T-helper 1 cell treated with Interleukin-12 subunit alpha and Interleukin-12 subunit beta and Interleukin-4 antibody, amounts not matched to agents 30 μg/mL and 1 μg/mL, for 36 hours (primary cell): ENCODE measurements at regions not wholly inside any gene's neighbourhood (a gene's known extent, or its start where the extent isn't known, plus 50 kb on each side); places are given as distances from the start of the nearest gene placed in this dataset.
"Not testable (repeated sequence)": the region's sequence is repeated elsewhere in the genome, so short reads cannot be mapped to it uniquely, and the experiment has no call there.

Experiments
- H3K27ac Mint-ChIP-seq: one replicate; pipeline ENCODE4 v1.8.0; 2021; ENCODE audit warnings: mild to moderate bottlenecking, mixed read lengths
- H3K27me3 Mint-ChIP-seq: one replicate; pipeline ENCODE4 v1.8.0; 2021; ENCODE audit warnings: low read depth, mixed read lengths
- H3K36me3 Mint-ChIP-seq: one replicate; pipeline ENCODE4 v1.8.0; 2021; ENCODE audit warnings: low read depth, mixed read lengths
- H3K4me1 Mint-ChIP-seq: one replicate; pipeline ENCODE4 v1.8.0; 2021; ENCODE audit warnings: low read depth, mixed read lengths
- H3K4me3 Mint-ChIP-seq: one replicate; pipeline ENCODE4 v1.8.0; 2021; ENCODE audit warnings: mild to moderate bottlenecking, moderate library complexity, mixed read lengths
- H3K9me3 Mint-ChIP-seq: one replicate; pipeline ENCODE4 v1.8.0; 2021; ENCODE audit warnings: mixed read lengths

- Mint-ChIP-seq H3K9me3 (peaks cover 12% of the 10 kb centered on the region), H3K36me3 (peaks cover 3% of the 10 kb centered on the region), H3K4me1 (peaks cover 3% of the 10 kb centered on the region)
These were observed 90.6 kb upstream of the PWP1 start for GRCh38 chr12:107594995-107595394.

GRCh38 chr12:107597695-107598410 lies 87.7 kb upstream of the PWP1 start:
- Mint-ChIP-seq H3K27ac (no peak overlapping the region), H3K4me1 (peaks cover 3% of the 10 kb centered on the region), H3K27me3 (no peaks in the 10 kb centered on the region), H3K9me3 (peaks cover 8% of the 10 kb centered on the region), H3K36me3 (peaks cover 3% of the 10 kb centered on the region), H3K4me3 (no peak overlapping the region)

More at GRCh38 chr12:107594995-107595394, 90.6 kb upstream of the PWP1 start:
- H3K4me3 Mint-ChIP-seq = no peak overlapping the region
- H3K27me3 Mint-ChIP-seq = no peaks in the 10 kb centered on the region
- no peak overlapping the region for H3K27ac Mint-ChIP-seq

GRCh38 chr12:107598906-107599305 lies 86.7 kb upstream of the PWP1 start:
- no peak overlapping the region for H3K27ac Mint-ChIP-seq
- H3K4me1 Mint-ChIP-seq = peaks cover 3% of the 10 kb centered on the region
- H3K36me3 Mint-ChIP-seq = no peaks in the 10 kb centered on the region
- H3K27me3 Mint-ChIP-seq = no peaks in the 10 kb centered on the region
- H3K4me3 Mint-ChIP-seq = no peak overlapping the region
- H3K9me3 Mint-ChIP-seq = no peaks in the 10 kb centered on the region

- Mint-ChIP-seq H3K4me3 (no peak overlapping the region), H3K9me3 (no peaks in the 10 kb centered on the region), H3K4me1 (peaks cover 3% of the 10 kb centered on the region), H3K27me3 (no peaks in the 10 kb centered on the region), H3K27ac (no peak overlapping the region), H3K36me3 (no peaks in the 10 kb centered on the region)
These were observed 84.9 kb upstream of the PWP1 start for GRCh38 chr12:107600581-107601144.

- H3K4me1 Mint-ChIP-seq = peaks cover 3% of the 10 kb centered on the region
- H3K9me3 Mint-ChIP-seq = no peaks in the 10 kb centered on the region
- H3K27me3 Mint-ChIP-seq = no peaks in the 10 kb centered on the region
- H3K27ac Mint-ChIP-seq = no peak overlapping the region
- H3K4me3 Mint-ChIP-seq = no peak overlapping the region
- no peaks in the 10 kb centered on the region for H3K36me3 Mint-ChIP-seq
These were observed 83.2 kb upstream of the PWP1 start for GRCh38 chr12:107602446-107602845.

- Mint-ChIP-seq H3K4me1 (no peaks in the 10 kb centered on the region), H3K4me3 (no peak overlapping the region), H3K9me3 (no peaks in the 10 kb centered on the region), H3K27ac (no peak overlapping the region), H3K36me3 (no peaks in the 10 kb centered on the region), H3K27me3 (no peaks in the 10 kb centered on the region)
These were observed 80.3 kb upstream of the PWP1 start for GRCh38 chr12:107605293-107605692.

- Mint-ChIP-seq H3K36me3 (no peaks in the 10 kb centered on the region), H3K27me3 (no peaks in the 10 kb centered on the region), H3K9me3 (no peaks in the 10 kb centered on the region), H3K4me3 (no peak overlapping the region), H3K27ac (no peak overlapping the region), H3K4me1 (no peaks in the 10 kb centered on the region)
These were observed 77.9 kb upstream of the PWP1 start for GRCh38 chr12:107607464-107608392.

GRCh38 chr12:107608779-107609178 lies 76.8 kb upstream of the PWP1 start:
- H3K4me1 Mint-ChIP-seq, H3K27me3 Mint-ChIP-seq, H3K9me3 Mint-ChIP-seq, H3K36me3 Mint-ChIP-seq, H3K4me3 Mint-ChIP-seq, H3K27ac Mint-ChIP-seq: not testable (repeated sequence)

- H3K27ac Mint-ChIP-seq = no peak overlapping the region
- no peaks in the 10 kb centered on the region for H3K27me3 Mint-ChIP-seq
- no peak overlapping the region for H3K4me3 Mint-ChIP-seq
- no peaks in the 10 kb centered on the region for H3K36me3 Mint-ChIP-seq
- no peaks in the 10 kb centered on the region for H3K9me3 Mint-ChIP-seq
- H3K4me1 Mint-ChIP-seq = no peaks in the 10 kb centered on the region
These were observed 75.4 kb upstream of the PWP1 start for GRCh38 chr12:107610021-107610859.

- Mint-ChIP-seq H3K36me3 (no peaks in the 10 kb centered on the region), H3K4me3 (no peak overlapping the region), H3K4me1 (no peaks in the 10 kb centered on the region), H3K27me3 (no peaks in the 10 kb centered on the region), H3K9me3 (no peaks in the 10 kb centered on the region), H3K27ac (no peak overlapping the region)
These were observed 73.1 kb upstream of the PWP1 start for GRCh38 chr12:107612508-107612907.

- Mint-ChIP-seq H3K27ac (no peak overlapping the region), H3K4me3 (no peak overlapping the region), H3K4me1 (no peaks in the 10 kb centered on the region), H3K36me3 (no peaks in the 10 kb centered on the region), H3K9me3 (no peaks in the 10 kb centered on the region), H3K27me3 (no peaks in the 10 kb centered on the region)
These were observed 68.7 kb upstream of the PWP1 start for GRCh38 chr12:107616941-107617340.

- no peaks in the 10 kb centered on the region for H3K9me3 Mint-ChIP-seq
- no peaks in the 10 kb centered on the region for H3K36me3 Mint-ChIP-seq
- H3K27ac Mint-ChIP-seq = no peak overlapping the region
- no peaks in the 10 kb centered on the region for H3K27me3 Mint-ChIP-seq
- no peaks in the 10 kb centered on the region for H3K4me1 Mint-ChIP-seq
- no peak overlapping the region for H3K4me3 Mint-ChIP-seq
These were observed 67.5 kb upstream of the PWP1 start for GRCh38 chr12:107618106-107618505.

- Mint-ChIP-seq H3K36me3 (peaks cover 7% of the 10 kb centered on the region), H3K27me3 (no peaks in the 10 kb centered on the region), H3K4me3 (no peak overlapping the region)
These were observed 65.8 kb upstream of the PWP1 start for GRCh38 chr12:107619831-107620230.

GRCh38 chr12:107622001-107622400 lies 63.6 kb upstream of the PWP1 start:
- Mint-ChIP-seq H3K27ac (no peak overlapping the region), H3K36me3 (peaks cover 15% of the 10 kb centered on the region), H3K27me3 (no peaks in the 10 kb centered on the region), H3K4me3 (no peak overlapping the region), H3K4me1 (no peaks in the 10 kb centered on the region), H3K9me3 (peaks cover 13% of the 10 kb centered on the region)

More at GRCh38 chr12:107619831-107620230, 65.8 kb upstream of the PWP1 start:
- peaks cover 10% of the 10 kb centered on the region for H3K9me3 Mint-ChIP-seq
- no peaks in the 10 kb centered on the region for H3K4me1 Mint-ChIP-seq
- H3K27ac Mint-ChIP-seq = no peak overlapping the region
